ENCODE measurements at regions not wholly inside any gene's neighbourhood (a gene's known extent, or its start where the extent isn't known, plus 50 kb on each side); places are given as distances from the start of the nearest gene placed in this dataset.
"Not testable (repeated sequence)": the region's sequence is repeated elsewhere in the genome, so short reads cannot be mapped to it uniquely, and the experiment has no call there.

GRCh38 chr6:93183531-93183972, 235.8 kb downstream of the EPHA7 start:
- no peak for DNase-seq (ENCODE audit: low spot score)

GRCh38 chr6:93182938-93183479, 236.3 kb downstream of the EPHA7 start:
- DNase-seq (ENCODE audit: low spot score), result no peak

- DNase-seq (ENCODE audit: low spot score), result no peak
These were observed 241.4 kb downstream of the EPHA7 start for GRCh38 chr6:93177918-93178317.

GRCh38 chr6:93177438-93177837, 241.9 kb downstream of the EPHA7 start:
- no peak for DNase-seq (ENCODE audit: low spot score)

GRCh38 chr6:93176070-93176469, 243.3 kb downstream of the EPHA7 start:
- DNase-seq (ENCODE audit: low spot score), result no peak

- DNase-seq (ENCODE audit: low spot score), result not testable (repeated sequence)
These were observed 245.8 kb downstream of the EPHA7 start for GRCh38 chr6:93173573-93173972.

- no peak for DNase-seq (ENCODE audit: low spot score)
These were observed 253.4 kb downstream of the EPHA7 start for GRCh38 chr6:93165850-93166430.

- DNase-seq (ENCODE audit: low spot score), result no peak
These were observed 254.6 kb downstream of the EPHA7 start for GRCh38 chr6:93164781-93165180.

GRCh38 chr6:93163146-93163545, 256.2 kb downstream of the EPHA7 start:
- no peak for DNase-seq (ENCODE audit: low spot score)

GRCh38 chr6:93139408-93140081, 279.8 kb downstream of the EPHA7 start:
- peak; percentile 1 for DNase-seq (ENCODE audit: low spot score)

- no peak for DNase-seq (ENCODE audit: low spot score)
These were observed 283.2 kb downstream of the EPHA7 start for GRCh38 chr6:93136111-93136510.

- DNase-seq (ENCODE audit: low spot score), result no peak
These were observed 295.2 kb downstream of the EPHA7 start for GRCh38 chr6:93124006-93124632.

- no peak for DNase-seq (ENCODE audit: low spot score)
These were observed 295.8 kb downstream of the EPHA7 start for GRCh38 chr6:93123585-93123984.

GRCh38 chr6:93120154-93120742, 299.1 kb downstream of the EPHA7 start:
- DNase-seq (ENCODE audit: low spot score), result no peak

- no peak for DNase-seq (ENCODE audit: low spot score)
These were observed 313.5 kb downstream of the EPHA7 start for GRCh38 chr6:93105907-93106306.

GRCh38 chr6:93105017-93105416, 314.3 kb downstream of the EPHA7 start:
- DNase-seq (ENCODE audit: low spot score), result no peak

- DNase-seq (ENCODE audit: low spot score), result no peak
These were observed 315.1 kb downstream of the EPHA7 start for GRCh38 chr6:93104195-93104817.

GRCh38 chr6:93088621-93089501, 330.5 kb downstream of the EPHA7 start:
- DNase-seq (ENCODE audit: low spot score), result peak; percentile 2

- DNase-seq (ENCODE audit: low spot score), result no peak
These were observed 331.8 kb downstream of the EPHA7 start for GRCh38 chr6:93087606-93088005.

- DNase-seq (ENCODE audit: low spot score), result no peak
These were observed 333.0 kb downstream of the EPHA7 start for GRCh38 chr6:93086351-93086750.
